Tibial artery (tissue), 4 donors: ENCODE measurements at regions not wholly inside any gene's neighbourhood (a gene's known extent, or its start where the extent isn't known, plus 50 kb on each side); places are given as distances from the start of the nearest gene placed in this dataset.
"Not testable (repeated sequence)": the region's sequence is repeated elsewhere in the genome, so short reads cannot be mapped to it uniquely, and the experiment has no call there.

Experiments used
- DNase-seq, 2 donors: peaks; one replicate each; pipeline ENCODE4 v3.0.0-alpha.2; 2019
- H3K27ac ChIP-seq, 2 donors: fragments of 200-600 bp; sonication (generic) in 1 of 2; 1 replicate in 1 of 2; 2 replicates in 1 of 2; pipeline ENCODE4 v1.5.1; 2018 to 2019; ENCODE audit warnings: mild to moderate bottlenecking in 1 of 2
- H3K27me3 ChIP-seq, 2 donors: fragments of 200-600 bp; sonication (generic) in 1 of 2; one replicate each; pipeline versions ENCODE4 v1.5.1 to v1.6.0; 2016 to 2019
- H3K36me3 ChIP-seq, 3 donors: fragments of 200-600 bp; sonication (generic) in 2 of 3; one replicate each; pipeline ENCODE4 v1.5.1; 2016 to 2019; ENCODE audit warnings: mild to moderate bottlenecking in 2 of 3
- H3K4me1 ChIP-seq, 4 donors: fragments of 200-600 bp; sonication (generic) in 2 of 4; 1 replicate in 3 of 4; 2 replicates in 1 of 4; pipeline ENCODE4 v1.5.1; 2016 to 2019
- H3K4me3 ChIP-seq, 2 donors: fragments of 200-600 bp; sonication (generic) in 1 of 2; 1 replicate in 1 of 2; 2 replicates in 1 of 2; pipeline ENCODE4 v1.5.1; 2018 to 2019; ENCODE audit warnings: mild to moderate bottlenecking in 2 of 2
- H3K9me3 ChIP-seq, 3 donors: fragments of 200-600 bp; sonication (generic) in 1 of 3; one replicate each; pipeline ENCODE4 v1.5.1; 2016 to 2019
- intact Hi-C: fragments of 100-400 bp; cut with DNase I; formaldehyde crosslinking; loops from one replicate; pipeline ENCODE4 v1.15.0; 2023; ENCODE audit warnings: low total_unique reads
- TF ChIP-seq, protein P1 (sequence below), 2 experiments: fragments of 200-600 bp in 1 of 2; fragments of 450-650 bp in 1 of 2; IDR thresholded peaks; one replicate each; pipeline ENCODE4 v1.5.1; 2017 to 2019; ENCODE audit warnings: antibody characterized with exemption in 2 of 2, mild to moderate bottlenecking in 1 of 2, moderate library complexity in 1 of 2

DNA sequence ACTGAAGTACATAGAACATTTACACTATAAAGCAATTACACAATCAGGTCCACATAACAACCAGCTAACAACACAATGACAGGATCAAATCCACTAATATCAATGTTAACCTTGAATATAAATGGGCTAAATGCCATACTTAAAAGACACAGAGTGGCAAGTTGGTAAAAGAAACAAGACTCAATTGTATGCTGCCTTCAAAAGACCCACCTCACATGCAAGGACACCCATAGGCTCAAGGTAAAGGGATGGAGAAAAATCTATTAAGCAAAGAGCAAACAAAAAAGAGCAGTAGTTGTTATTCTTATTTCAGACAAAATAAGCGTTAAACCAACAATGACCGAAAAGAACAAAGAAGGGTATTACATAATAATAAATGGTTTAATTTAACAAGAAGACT lies 183.3 kb downstream of the PYDC2 start:
- intact Hi-C loops, result no loop called here

DNA sequence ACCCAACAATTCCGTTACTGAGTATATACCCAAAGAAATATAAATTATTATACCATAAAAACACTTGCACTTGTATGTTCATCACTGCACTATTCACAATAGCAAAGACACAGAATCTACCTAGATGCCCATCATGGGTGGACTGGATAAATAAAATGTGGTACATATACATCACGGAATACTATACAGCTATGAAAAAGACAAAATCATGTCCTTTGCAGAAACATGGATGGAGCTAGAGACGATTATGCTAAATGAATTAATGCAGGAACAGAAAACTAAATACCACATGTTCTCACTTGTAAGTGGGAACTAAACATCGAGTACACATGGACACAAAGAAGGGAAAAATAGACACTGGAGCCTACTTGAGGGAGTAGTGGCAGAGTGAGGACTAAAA lies 185.3 kb downstream of the PYDC2 start:
- Histone ChIP-seq H3K27ac (no peak overlapping the region), H3K27me3 (no peaks in the 10 kb centered on the region), H3K9me3 (no peaks in the 10 kb centered on the region), H3K4me1 (no peaks in the 10 kb centered on the region), H3K4me3 (no peak overlapping the region), H3K36me3 (no peaks in the 10 kb centered on the region)
- no peak for DNase-seq
- TF ChIP-seq, protein P1, sequence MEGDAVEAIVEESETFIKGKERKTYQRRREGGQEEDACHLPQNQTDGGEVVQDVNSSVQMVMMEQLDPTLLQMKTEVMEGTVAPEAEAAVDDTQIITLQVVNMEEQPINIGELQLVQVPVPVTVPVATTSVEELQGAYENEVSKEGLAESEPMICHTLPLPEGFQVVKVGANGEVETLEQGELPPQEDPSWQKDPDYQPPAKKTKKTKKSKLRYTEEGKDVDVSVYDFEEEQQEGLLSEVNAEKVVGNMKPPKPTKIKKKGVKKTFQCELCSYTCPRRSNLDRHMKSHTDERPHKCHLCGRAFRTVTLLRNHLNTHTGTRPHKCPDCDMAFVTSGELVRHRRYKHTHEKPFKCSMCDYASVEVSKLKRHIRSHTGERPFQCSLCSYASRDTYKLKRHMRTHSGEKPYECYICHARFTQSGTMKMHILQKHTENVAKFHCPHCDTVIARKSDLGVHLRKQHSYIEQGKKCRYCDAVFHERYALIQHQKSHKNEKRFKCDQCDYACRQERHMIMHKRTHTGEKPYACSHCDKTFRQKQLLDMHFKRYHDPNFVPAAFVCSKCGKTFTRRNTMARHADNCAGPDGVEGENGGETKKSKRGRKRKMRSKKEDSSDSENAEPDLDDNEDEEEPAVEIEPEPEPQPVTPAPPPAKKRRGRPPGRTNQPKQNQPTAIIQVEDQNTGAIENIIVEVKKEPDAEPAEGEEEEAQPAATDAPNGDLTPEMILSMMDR (IDR thresholded peaks at IDR 0.05), result no peak
- intact Hi-C loops, result no loop called here

More for the DNA sequence above, 183.3 kb downstream of the PYDC2 start:
- H3K9me3 ChIP-seq, result no peaks in the 10 kb centered on the region
- H3K27ac ChIP-seq, result no peak overlapping the region
- TF ChIP-seq, protein P1 (IDR thresholded peaks at IDR 0.05), result no peak
- no peaks in the 10 kb centered on the region for H3K27me3 ChIP-seq
- H3K4me1 ChIP-seq, result no peaks in the 10 kb centered on the region
- no peak for DNase-seq
- H3K4me3 ChIP-seq, result no peak overlapping the region
- no peaks in the 10 kb centered on the region for H3K36me3 ChIP-seq

DNA sequence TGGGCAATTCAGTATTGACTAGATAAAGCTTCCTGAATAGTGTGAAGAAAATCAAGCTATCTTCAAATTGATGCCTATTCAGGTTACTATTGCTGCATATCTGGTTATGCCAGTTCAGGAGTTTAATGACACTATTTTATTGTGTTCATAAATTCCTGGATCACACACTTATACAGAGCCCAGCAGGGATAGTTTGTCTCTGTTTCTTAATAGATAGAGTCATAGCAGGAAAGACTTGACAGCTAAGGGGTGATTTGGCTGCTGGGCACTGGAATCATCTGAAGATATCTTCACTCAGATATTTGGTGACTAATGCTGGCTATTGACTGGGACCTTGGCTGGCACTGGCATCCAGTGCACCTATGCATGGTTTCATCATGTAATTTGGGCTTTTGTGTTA lies 187.8 kb downstream of the PYDC2 start:
- Histone ChIP-seq H3K36me3 (no peaks in the 10 kb centered on the region), H3K4me3 (no peak overlapping the region), H3K4me1 (no peaks in the 10 kb centered on the region), H3K27ac (no peak overlapping the region), H3K27me3 (no peaks in the 10 kb centered on the region), H3K9me3 (no peaks in the 10 kb centered on the region)
- intact Hi-C loops, result no loop called here
- TF ChIP-seq, protein P1 (IDR thresholded peaks at IDR 0.05), result no peak
- no peak for DNase-seq

DNA sequence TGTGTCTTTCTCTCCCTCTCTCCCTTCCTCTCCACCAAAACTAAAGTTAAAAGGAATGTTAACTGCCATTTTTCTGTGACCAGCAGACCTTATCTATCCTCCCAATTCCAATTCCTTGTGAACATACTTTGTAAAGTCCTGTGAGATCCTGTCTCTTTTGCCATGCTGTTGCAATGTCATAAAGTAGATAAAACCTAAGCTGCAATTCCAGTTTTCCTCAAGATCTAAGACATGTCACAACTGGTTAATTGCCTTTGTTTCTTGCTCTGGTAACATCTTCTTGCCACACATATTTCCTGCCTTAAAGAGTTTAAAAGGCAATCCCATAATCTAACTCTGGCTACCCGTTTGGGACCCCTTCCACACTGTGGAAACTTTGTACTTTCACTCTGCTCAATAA lies 188.7 kb downstream of the PYDC2 start:
- Histone ChIP-seq H3K27ac (no peak overlapping the region), H3K27me3 (no peaks in the 10 kb centered on the region), H3K36me3 (no peaks in the 10 kb centered on the region), H3K4me1 (no peaks in the 10 kb centered on the region), H3K4me3 (no peak overlapping the region), H3K9me3 (no peaks in the 10 kb centered on the region)
- TF ChIP-seq, protein P1 (IDR thresholded peaks at IDR 0.05), result no peak
- intact Hi-C loops, result no loop called here
- no peak for DNase-seq

DNA sequence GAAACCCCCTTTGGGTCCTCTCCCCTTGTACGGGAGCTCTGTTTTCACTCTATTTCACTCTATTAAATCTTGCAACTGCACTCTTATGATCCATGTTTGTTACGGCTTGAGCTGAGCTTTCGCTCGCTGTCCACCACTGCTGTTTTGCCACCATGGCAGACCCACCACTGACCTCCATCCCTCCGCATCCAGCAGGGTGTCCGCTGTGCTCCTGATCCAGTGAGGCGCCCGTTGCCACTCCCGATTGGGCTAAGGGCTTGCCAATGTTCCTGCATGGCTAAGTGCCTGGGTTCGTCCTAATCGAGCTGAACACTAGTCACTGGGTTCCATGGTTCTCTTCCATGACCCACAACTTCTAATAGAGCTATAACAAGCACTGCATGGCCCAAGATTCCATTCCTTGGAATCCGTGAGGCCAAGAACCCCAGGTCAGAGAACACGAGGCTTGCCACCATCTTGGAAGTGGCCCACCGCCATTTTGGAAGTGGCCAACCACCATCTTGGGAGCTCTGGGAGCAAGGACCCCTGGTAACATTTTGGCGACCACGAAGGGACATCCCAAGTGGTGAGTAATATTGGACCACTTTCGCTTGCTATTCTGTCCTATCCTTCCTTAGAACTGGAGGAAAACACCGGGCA lies 197.9 kb downstream of the PYDC2 start:
- intact Hi-C loops, H3K36me3 ChIP-seq, H3K27ac ChIP-seq, H3K4me1 ChIP-seq, H3K27me3 ChIP-seq, H3K9me3 ChIP-seq, H3K4me3 ChIP-seq, DNase-seq: not testable (repeated sequence)

DNA sequence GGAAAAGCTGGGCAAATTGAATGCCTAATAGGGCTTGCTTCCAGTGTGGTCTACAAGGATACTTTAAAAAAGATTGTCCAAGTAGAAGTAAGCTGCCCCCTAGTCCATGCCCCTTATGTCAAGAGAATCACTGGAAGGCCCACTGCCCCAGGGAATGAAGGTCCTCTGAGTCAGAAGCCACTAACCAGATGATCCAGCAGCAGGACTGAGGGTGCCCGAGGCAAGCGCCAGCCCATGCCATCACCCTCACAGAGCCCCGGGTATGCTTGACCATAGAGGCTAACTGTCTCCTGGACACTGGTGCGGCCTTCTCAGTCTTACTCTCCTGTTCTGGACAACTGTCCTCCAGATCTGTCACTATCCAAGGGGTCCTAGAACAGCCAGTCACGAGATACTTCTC lies 201.2 kb downstream of the PYDC2 start:
- H3K27me3 ChIP-seq, H3K36me3 ChIP-seq, H3K4me1 ChIP-seq, H3K9me3 ChIP-seq, H3K4me3 ChIP-seq, DNase-seq, H3K27ac ChIP-seq, intact Hi-C loops: not testable (repeated sequence)
